Left forelimb (tissue), 1 donor: ENCODE measurements at regions not wholly inside any gene's neighbourhood (a gene's known extent, or its start where the extent isn't known, plus 50 kb on each side); places are given as distances from the start of the nearest gene placed in this dataset.
"Not testable (repeated sequence)": the region's sequence is repeated elsewhere in the genome, so short reads cannot be mapped to it uniquely, and the experiment has no call there.

Experiments used
- DNase-seq: peaks from one replicate; pipeline ENCODE4 v3.0.0-alpha.2; 2018; ENCODE audit warnings: low spot score

DNA sequence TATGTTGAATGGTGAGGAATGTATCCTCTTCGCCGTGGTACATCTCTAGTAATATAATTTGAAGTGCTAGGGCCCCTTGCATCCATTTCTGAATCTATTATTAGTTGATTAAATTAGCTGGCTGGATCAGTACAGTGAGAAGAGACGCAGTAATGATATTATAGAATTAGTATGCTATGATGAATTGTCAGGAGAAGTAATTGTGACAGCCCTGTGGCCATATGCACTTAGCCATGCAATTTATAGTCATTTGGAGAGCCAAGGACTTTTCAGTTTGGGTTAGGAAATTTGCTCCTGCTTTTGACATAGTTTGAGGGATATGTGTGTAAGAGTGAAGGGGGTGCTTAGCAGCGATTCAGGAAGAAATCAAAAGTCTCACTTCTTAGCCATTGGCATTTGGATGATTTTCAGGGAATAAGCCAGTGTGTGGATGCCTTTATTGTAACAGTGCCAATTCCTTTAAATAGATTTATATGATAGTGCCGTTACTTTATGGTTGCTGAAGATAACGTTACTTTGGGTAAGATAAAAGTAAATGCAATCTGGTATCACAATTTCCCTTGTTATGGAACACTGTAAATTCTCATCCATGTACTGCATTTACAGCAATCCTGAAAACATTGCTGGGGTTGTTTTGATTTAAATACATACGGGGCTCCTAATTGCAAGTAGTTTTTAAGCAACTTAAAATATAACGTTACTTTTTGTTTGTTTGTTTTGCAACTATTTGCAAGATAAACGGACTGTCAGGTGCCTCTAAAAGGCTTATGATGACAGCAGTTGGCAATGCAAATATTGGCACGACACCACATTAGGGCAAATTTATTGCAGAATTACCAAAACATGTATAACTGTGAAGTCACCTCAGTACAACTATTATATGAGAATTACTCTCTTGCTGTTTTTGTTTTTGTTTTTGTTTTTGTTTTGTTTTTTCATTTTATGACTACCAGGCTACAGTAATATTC lies 875.4 kb upstream of the WWC1 start:
- no peak for DNase-seq

DNA sequence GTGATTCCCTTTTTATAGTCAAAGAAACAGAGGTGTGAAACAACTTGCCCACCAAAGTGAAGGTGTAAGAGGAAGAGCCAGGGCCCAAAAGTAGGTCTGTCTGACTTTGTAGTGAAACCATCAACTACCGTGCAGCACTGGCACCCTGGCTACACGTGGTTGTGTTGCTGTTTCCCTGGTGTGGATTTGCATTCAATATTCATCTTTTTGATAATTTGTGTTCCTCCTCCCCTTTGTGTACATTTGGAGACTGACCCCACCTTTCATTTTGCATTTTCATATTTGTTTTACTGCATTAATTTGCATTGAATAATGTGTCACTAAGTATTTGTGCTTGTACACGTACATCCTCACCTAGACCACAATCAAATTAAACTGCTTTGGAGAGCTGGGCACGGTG lies 873.8 kb upstream of the WWC1 start:
- DNase-seq = no peak

DNA sequence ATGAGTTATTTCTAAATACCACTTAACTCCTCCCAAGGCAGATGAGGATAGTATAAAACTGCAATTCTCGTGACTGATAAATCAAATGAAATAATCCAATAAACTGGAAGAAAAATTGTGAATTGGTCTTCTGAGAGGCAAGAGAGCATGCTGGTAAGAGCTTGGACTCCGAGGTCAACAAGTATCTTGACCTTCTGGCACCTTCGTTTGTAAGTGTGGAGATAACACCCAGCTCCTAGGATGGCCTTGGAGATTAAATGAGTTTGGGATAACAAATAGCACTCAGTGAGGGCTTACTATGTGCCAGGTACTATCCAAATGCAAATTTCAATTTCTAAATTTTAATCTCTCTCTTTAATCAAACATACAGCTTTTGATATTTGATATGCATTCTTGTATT lies 866.3 kb upstream of the WWC1 start:
- DNase-seq = no peak

DNA sequence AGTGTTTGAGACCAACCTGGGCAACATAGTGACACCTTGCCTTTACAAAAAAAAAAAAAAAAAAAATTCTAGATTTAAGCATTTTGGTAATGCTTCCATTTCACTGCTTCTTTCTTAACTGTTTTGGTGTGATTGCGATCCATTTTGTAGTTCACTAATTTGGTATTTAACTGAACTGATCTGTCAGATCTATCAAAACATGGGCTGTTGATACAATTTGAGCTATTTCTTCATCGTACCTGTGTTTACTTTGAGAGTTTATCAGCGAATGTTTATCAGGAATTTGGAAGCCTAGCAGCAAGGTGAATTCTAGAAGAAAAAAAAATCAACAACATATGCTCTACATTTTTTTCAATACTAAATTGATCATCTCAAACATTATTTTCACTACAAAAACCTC lies 864.9 kb upstream of the WWC1 start:
- DNase-seq = no peak

DNA sequence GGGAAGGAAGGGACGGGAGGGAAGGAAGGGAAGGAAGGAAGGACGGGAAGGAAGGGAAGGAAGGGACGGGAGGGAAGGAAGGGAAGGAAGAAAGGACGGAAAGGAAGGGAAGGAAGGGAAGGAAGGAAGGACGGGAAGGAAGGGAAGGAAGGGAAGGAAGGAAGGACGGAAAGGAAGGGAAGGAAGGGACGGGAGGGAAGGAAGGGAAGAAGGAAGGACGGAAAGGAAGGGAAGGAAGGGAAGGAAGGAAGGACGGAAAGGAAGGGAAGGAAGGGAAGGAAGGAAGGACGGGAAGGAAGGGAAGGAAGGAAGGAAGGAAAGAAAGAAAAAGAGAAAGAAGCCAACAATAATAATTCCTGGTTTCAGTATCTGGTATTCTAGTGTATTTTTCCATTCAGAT lies 863.8 kb upstream of the WWC1 start:
- not testable (repeated sequence) for DNase-seq

DNA sequence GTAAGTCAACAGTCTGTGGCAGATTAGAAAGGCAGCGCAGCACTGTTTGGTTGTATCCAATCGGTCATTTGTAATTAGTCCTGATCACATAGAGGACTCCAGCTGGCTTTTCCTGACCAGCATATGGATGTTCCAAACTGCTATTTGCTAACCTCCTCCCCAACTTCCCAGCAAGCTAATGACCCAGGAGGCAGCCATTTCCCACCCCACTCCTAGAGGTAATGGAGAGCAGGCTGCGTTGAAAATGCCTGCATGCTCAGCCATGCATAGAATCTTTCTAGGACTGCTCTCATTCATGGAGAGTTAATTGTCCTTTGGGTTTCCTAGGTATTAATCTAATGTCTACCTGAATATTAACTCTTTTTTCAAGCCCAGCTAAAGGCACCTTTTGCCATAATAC lies 850.6 kb upstream of the WWC1 start:
- DNase-seq = no peak

DNA sequence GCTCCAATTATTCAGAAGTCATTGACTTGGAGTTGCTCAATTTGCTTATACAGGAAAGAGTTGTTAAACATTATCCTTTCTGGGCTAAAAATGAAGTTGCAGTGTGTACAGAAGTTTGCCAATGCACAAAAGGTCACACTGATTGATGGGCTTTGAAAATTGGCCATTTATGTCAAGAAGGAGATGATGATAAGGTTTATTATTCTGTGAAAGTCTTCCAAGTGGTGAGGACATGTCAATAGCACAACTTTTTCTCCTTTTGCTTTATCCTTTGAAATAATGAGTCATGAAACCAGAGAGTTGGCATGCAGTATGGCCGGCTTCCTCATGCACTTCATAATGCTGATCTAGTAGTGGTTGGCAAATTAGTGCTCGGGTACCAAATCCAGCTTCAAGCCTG lies 848.5 kb upstream of the WWC1 start:
- DNase-seq = no peak

DNA sequence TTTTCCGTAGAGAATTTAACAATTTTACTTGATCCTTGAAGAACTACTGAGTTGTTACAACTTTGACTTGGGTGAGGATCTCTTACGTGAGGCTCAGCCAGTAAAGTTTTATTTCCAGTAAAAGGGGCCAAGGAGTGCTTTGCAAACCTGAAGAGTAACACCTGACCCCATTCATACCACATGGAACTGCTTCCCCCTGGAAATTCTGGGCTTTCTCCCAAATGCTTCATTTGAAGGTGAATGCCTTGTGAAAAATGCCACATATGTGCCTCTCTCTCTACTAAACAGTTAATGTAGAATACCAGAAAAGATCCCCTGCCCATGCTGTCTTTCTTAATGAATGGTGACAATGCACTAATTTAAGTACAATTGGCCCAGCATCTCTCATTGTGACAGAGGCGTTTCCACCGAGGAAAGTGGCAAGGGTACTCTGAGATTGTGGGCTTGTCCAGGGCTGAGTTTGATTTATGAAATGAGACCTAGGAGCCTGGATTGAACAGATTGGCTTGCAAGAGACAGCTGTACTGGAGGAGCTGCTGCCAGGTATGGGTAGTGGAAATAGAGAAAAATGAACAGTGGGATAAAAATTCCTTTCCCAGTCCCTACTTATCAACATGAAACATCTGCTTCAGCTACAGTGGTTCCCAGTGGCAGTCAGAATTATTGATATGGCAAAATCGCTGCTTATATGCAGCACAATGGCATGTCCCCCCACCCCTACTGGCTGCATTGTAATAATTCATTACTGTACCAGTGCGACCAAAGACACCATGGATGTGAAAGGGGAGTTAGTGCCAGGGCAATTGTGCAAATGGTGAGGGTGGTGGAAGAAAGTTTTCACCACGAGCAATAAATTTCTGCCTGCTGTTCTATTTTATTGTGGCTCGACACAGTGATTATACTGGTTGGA lies 843.7 kb upstream of the WWC1 start:
- DNase-seq = no peak

DNA sequence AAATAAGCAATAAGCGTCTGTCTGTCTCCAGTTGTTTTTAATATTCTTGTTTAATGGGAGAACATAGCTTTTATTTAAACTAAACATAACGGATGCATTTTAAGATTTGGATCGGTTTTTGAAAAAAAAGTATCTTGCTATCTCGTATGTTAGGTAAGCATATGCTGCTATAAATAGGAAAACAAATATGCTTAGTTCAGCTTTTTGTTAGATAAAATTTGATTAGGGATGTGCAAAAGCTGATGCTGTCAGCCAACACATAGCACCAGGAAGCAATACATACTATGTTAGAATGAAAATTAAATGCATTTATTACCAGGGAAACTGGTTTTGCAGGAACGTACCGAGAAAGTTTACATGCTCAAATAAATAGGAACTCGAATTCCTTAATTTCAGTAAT lies 843.1 kb upstream of the WWC1 start:
- no peak for DNase-seq

DNA sequence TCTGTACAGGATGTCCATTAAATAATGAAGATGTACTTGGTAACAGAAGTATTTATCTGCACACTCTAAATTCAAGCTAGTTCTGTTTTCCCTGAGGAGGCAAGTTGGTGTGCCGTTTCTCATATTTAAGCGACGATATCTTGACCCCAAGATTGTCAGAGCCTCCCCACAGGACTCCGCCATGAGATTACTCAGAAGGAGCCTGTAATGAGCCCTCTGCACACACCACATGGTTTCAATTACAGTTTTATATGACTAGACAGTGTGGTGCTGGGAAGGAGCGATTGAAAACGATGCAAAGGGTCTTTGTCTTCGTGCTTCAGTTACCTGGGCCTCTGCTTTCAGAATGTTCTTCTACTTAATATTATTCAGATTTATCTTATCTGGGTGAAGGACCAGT lies 840.4 kb upstream of the WWC1 start:
- DNase-seq = no peak

DNA sequence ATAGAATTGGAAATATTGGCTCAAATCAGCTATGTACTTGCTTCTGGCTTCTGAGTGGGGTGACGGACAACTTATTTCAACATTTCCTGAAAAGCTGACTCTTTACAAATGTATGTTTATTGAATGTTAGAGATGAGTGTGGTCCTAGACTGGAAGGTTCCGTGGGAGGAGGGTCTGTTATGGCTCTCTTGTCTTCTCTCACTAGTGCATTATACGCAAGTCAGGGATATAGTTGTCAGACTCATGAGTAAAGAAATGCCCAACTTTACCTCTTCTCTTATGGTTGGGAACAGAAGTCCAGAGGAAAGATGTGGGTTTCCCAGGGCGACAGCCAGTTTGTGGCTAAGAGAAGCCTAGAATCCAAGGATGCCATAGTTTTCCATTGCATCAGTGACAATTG lies 839.3 kb upstream of the WWC1 start:
- no peak for DNase-seq

DNA sequence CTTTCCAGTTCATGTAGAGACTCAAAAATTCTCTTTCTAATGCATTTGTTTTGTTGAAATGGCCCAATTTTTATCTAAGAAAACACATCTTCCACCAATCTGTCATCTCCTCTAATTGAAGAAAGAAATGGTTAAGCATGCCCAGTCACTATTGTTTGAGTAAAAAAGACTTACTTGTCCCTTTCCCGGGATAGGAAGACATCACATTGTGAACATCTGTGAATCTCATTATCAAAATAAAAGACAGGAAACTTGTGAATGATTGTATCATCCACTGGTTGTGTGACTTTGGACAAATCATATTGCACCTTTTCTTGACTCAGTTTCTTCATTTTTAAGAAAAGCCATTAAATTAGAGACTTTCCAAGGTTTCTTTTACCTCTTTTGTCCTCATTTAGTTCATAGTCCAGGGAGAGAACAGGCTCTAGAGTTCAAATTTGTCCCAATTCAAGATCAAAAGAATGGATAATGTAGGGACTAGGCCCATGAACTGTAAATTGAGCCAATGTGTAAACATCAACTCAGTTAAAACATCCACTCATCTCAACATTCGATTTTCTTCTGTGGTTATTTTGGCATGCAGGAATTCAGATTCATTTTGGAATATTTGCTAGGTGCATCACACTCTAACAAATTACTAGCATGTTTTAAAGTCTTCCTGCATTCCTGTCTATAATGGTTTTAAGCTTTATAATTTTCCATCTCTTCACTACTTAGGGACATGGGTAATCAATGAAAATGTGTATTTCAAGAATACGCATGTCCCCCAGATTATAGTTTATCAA lies 838.0 kb upstream of the WWC1 start:
- DNase-seq = no peak

DNA sequence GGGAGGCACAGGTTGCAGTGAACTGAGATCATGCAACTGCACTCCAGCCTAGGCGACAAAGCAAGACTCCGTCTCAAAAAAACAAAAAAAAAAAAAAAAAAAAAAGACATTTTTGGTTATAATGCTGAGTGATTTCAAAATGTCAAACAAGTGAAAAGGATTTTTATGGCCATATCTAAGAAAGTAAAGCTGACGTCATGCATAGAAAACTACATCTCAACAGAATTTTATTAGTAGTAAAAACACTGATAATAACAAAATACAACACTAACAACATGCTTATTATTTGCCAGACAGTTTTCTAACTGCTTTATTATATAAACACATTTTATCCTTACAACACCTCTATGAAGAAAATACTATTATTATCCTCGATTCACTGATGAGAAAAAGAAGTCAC lies 833.0 kb upstream of the WWC1 start:
- DNase-seq = no peak

DNA sequence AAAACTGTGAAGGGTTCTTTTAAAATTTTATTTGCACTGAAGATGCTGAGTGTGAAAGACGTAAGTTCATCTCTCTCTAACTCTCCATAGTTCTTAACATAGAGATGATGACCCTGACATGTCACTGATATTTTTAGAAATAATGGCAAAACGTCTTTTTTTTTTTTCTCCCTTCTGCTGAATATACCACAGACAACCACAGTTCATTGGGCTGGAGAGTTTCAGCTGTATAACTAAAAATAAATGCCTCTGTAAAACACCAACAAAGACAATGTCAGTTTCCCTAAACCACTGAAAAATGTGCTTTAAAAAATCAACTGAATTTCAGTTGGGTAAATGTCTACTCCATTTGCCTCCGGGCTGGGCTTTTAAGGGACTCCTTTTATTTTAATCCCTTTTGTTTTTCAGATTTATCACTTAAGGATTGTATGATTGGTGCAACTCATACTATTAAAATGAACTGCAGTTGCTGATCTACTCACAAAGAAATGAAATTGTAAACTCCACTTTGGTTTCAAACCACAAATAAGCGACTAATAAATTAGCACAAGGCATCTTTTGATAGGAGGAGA lies 830.9 kb upstream of the WWC1 start:
- no peak for DNase-seq

DNA sequence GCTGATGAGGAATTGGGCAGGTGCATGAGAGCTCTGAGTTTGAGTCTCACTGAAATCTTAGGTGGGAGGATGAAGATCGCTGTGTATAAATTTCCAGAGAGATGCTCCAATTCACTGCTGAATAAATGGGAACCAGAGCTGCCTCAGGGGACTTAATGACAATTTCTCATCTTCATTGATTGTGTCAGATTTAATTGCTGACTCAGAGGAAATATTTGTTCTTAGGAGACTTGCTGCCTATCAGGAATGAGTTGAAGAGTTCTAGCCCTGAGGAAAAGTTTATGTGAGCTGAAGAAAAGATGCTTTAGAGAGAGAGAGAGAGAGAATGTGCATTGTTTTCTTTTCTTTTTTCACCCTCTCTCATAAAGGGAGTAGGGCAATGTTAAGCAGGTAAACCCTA lies 827.5 kb upstream of the WWC1 start:
- no peak for DNase-seq

DNA sequence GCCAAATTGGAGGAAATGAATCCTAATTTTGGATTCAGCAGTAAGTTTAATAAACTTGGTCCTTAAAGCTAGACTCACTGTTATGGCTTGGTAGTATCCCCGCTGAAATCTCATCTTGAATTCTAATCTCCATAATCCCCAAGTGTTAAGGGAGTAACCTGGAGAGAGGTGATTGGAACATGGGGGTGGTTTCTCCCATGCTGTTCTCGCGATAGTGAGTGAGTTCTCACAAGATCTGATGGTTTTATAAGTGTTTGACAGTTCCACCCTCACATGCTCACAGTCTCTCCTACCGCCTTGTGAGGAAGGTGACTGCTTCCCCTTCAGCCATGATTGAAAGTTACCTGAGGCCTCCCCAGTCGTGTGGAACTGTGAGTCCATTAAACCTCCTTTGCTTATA lies 824.5 kb upstream of the WWC1 start:
- DNase-seq = no peak

DNA sequence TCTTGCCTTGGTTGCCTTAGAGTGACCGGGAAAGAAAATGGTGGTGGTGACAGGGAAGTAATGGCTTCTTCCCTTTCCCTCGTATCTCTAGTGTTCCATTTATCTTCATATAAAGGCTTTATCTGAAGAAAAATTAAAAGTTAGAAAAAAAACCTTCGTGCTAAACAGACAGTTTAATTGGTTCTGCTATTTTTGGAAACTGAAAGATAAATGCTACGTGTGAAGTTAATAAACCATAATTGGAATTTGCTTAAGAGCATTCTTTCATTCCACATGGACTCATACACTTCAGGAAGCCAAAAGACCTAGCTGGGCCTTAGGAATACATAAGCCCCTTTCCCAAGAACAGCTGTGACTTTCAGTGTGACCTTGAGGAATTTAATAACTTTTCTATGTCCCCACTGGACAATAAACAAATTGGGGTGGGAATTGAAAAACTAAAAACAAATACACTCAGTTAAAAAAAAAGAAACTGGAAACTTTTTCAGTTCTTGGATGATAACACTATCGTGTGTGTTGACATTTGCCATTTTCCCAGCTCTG lies 818.8 kb upstream of the WWC1 start:
- no peak for DNase-seq

DNA sequence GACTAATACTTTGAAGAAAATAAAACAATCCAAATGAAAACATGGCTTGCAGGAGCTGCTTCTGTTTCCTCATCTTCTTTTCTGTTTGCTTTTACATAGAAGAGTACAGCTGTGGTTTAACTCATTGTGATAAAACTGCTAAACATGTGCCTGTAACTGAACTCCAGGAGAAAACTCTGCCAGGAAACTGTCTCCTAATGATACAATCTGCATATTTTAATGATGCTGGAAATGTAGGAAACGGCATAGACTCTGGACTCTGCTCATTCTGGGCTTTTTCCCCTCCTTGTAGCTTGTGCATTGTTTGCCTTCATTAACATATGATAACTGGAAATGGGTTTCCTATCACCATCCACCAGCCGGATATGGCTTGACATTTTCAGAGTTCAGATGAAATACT lies 813.3 kb upstream of the WWC1 start:
- DNase-seq = no peak

DNA sequence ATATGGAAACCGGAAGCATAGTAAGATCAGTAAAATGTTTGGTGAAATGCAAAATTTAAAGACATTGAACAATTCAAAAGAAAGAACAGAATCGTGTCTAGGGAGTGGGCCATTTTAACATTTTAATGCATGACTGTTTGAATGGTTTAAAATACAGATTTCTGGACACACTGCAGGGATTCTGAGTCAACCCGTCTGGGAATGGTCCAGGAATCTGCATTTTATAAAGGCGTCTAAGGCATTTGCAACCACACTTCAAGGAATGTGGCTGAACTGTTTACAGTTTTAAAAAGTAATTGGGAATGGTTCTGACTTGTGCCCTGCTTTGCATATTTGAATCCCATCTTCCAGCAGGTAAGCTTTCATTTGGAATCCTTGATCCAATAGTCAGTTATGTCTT lies 811.7 kb upstream of the WWC1 start:
- no peak for DNase-seq

DNA sequence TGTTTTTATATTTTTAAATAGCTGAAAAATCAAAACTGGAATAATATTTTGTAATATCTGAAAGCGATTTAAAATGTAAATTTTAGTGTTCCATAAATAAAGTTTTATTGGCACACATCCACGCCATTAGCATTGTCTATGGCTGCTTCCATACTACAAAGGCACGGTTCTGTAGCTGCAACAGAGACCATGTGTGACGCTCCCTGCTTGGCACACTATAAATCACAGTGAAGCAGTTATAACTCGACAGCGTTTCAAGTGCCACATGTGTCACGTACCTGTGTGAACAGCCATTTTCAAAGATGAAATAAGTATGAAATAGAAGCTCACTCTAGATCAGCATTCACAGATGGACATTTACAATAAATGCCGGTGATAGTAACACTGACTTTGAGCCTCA lies 810.1 kb upstream of the WWC1 start:
- no peak for DNase-seq

DNA sequence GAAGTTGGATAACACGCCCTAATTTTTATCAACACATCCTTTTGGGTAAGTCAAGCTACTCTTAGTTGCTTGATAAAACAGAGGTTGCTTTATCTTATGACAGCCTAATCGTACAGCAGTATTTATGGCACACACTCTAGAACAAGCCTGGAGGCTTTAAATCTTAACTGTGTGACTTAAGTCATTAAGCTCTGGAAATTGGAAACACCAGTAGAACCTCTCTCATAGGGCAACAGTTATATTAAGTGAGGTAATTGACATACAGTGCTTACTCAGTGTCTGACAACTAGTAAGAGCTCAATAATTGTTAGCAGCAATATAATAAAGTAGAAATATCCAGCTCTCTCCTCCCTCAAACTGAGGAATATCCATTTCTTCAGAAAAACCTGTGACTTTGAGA lies 808.9 kb upstream of the WWC1 start:
- DNase-seq = no peak
